ENCODE measurements at regions not wholly inside any gene's neighbourhood (a gene's known extent, or its start where the extent isn't known, plus 50 kb on each side); places are given as distances from the start of the nearest gene placed in this dataset.

GRCh38 chr4:181753207-181753606 lies 490.0 kb upstream of the TENM3 start:
- H3K9me3 Mint-ChIP-seq (ENCODE audit: unreplicated experiment) = no peaks in the 10 kb centered on the region
- H3K27ac Mint-ChIP-seq (ENCODE audit: unreplicated experiment) = peak overlapping the region; percentile 85
- DNase-seq (ENCODE audit: extremely low spot score, unreplicated experiment) = no peak
- TF ChIP-seq CTCF (IDR thresholded peaks at IDR 0.05) = no peak
- H3K27me3 Mint-ChIP-seq (ENCODE audit: unreplicated experiment) = no peaks in the 10 kb centered on the region
- no peaks in the 10 kb centered on the region for H3K36me3 Mint-ChIP-seq (ENCODE audit: unreplicated experiment)
- H3K4me1 Mint-ChIP-seq (ENCODE audit: unreplicated experiment) = peaks cover 28% of the 10 kb centered on the region
- peak overlapping the region; percentile 63 for H3K4me3 Mint-ChIP-seq (ENCODE audit: unreplicated experiment)

GRCh38 chr4:181755846-181756245 lies 487.4 kb upstream of the TENM3 start:
- H3K36me3 Mint-ChIP-seq (ENCODE audit: unreplicated experiment) = no peaks in the 10 kb centered on the region
- no peak overlapping the region for H3K4me3 Mint-ChIP-seq (ENCODE audit: unreplicated experiment)
- no peak for DNase-seq (ENCODE audit: extremely low spot score, unreplicated experiment)
- H3K27me3 Mint-ChIP-seq (ENCODE audit: unreplicated experiment) = no peaks in the 10 kb centered on the region
- H3K27ac Mint-ChIP-seq (ENCODE audit: unreplicated experiment) = no peak overlapping the region
- H3K9me3 Mint-ChIP-seq (ENCODE audit: unreplicated experiment) = peaks cover 6% of the 10 kb centered on the region
- no peak for TF ChIP-seq CTCF (IDR thresholded peaks at IDR 0.05)
- H3K4me1 Mint-ChIP-seq (ENCODE audit: unreplicated experiment) = peaks cover 32% of the 10 kb centered on the region

GRCh38 chr4:181756451-181757095 lies 486.6 kb upstream of the TENM3 start:
- Mint-ChIP-seq H3K27ac (ENCODE audit: unreplicated experiment) (no peak overlapping the region), H3K36me3 (ENCODE audit: unreplicated experiment) (no peaks in the 10 kb centered on the region), H3K4me1 (ENCODE audit: unreplicated experiment) (peaks cover 38% of the 10 kb centered on the region), H3K4me3 (ENCODE audit: unreplicated experiment) (no peak overlapping the region), H3K9me3 (ENCODE audit: unreplicated experiment) (peaks cover 6% of the 10 kb centered on the region), H3K27me3 (ENCODE audit: unreplicated experiment) (no peaks in the 10 kb centered on the region)
- no peak for DNase-seq (ENCODE audit: extremely low spot score, unreplicated experiment)
- TF ChIP-seq CTCF (IDR thresholded peaks at IDR 0.05) = no peak

GRCh38 chr4:181757098-181757497 lies 486.1 kb upstream of the TENM3 start:
- Mint-ChIP-seq H3K27ac (ENCODE audit: unreplicated experiment) (no peak overlapping the region), H3K4me3 (ENCODE audit: unreplicated experiment) (no peak overlapping the region), H3K4me1 (ENCODE audit: unreplicated experiment) (peaks cover 40% of the 10 kb centered on the region), H3K36me3 (ENCODE audit: unreplicated experiment) (no peaks in the 10 kb centered on the region), H3K9me3 (ENCODE audit: unreplicated experiment) (peaks cover 6% of the 10 kb centered on the region), H3K27me3 (ENCODE audit: unreplicated experiment) (no peaks in the 10 kb centered on the region)
- no peak for TF ChIP-seq CTCF (IDR thresholded peaks at IDR 0.05)
- DNase-seq (ENCODE audit: extremely low spot score, unreplicated experiment) = no peak

- H3K9me3 Mint-ChIP-seq (ENCODE audit: unreplicated experiment) = peaks cover 6% of the 10 kb centered on the region
These were observed 485.1 kb upstream of the TENM3 start for GRCh38 chr4:181757910-181758660.

More at GRCh38 chr4:181757910-181758660, 485.1 kb upstream of the TENM3 start:
- H3K4me3 Mint-ChIP-seq (ENCODE audit: unreplicated experiment) = no peak overlapping the region
- H3K27ac Mint-ChIP-seq (ENCODE audit: unreplicated experiment) = no peak overlapping the region
- peaks cover 31% of the 10 kb centered on the region for H3K4me1 Mint-ChIP-seq (ENCODE audit: unreplicated experiment)
- no peaks in the 10 kb centered on the region for H3K36me3 Mint-ChIP-seq (ENCODE audit: unreplicated experiment)
- TF ChIP-seq CTCF (IDR thresholded peaks at IDR 0.05) = no peak
- no peaks in the 10 kb centered on the region for H3K27me3 Mint-ChIP-seq (ENCODE audit: unreplicated experiment)
- no peak for DNase-seq (ENCODE audit: extremely low spot score, unreplicated experiment)

Data from osteocyte (in vitro differentiated cells).